ENCODE measurements at regions not wholly inside any gene's neighbourhood (a gene's known extent, or its start where the extent isn't known, plus 50 kb on each side); places are given as distances from the start of the nearest gene placed in this dataset.

- DNase-seq (ENCODE audit: low spot score) = no peak
- no peak; the same call in 2 of the 3 replicates for ATAC-seq
- Histone ChIP-seq H3K4me2 (ENCODE audit: low read depth, low read length) (no peak overlapping the region), H3K36me3 (replicated peaks in 1 of 2; ENCODE audit: control insufficient read depth in 1 of 2, insufficient read depth in 2 of 2, low read length in 2 of 2) (peaks cover 27 to 44% of the 10 kb centered on the region in 2 experiments; a peak in 4 of 5 replicates), H3K9ac (ENCODE audit: insufficient read depth, low read depth, low read length) (no peak overlapping the region), H3K27me3 (ENCODE audit: control insufficient read depth in 1 of 2, insufficient read depth in 2 of 2, low read length in 2 of 2) (no peaks in the 10 kb centered on the region), H3K4me3 (replicated peaks in 1 of 3; ENCODE audit: insufficient read depth in 1 of 3, low read depth in 2 of 3, low read length in 3 of 3) (no peak overlapping the region), H2AFZ (ENCODE audit: low read length) (no peak overlapping the region), H3K79me2 (ENCODE audit: insufficient read depth, low read length) (no peaks in the 10 kb centered on the region), H3K27ac (ENCODE audit: extremely low read length, insufficient read depth, low read length) (no peak overlapping the region), H4K20me1 (ENCODE audit: insufficient read depth, low read length) (no peaks in the 10 kb centered on the region), H3K9me3 (ENCODE audit: low read length) (peaks cover 10% of the 10 kb centered on the region; the same call in 1 of the 2 replicates), H3K4me1 (ENCODE audit: insufficient read depth, low read length) (no peaks in the 10 kb centered on the region)
- intact Hi-C loops (cut with micrococcal nuclease; ENCODE audit: unreplicated experiment) = no loop called here
- ChIA-PET POLR2A (no interaction called here), CTCF (ENCODE audit: low intra/inter-chr PET ratio, low total read pairs) (no interaction called here)
- no peak for TF ChIP-seq ZBTB20 (CRISPR knock-in tag; IDR thresholded peaks at IDR 0.05; ENCODE audit: borderline replicate concordance, low read depth)
- TF ChIP-seq GATAD1 (CRISPR knock-in tag; IDR thresholded peaks at IDR 0.05) = no peak
- TF ChIP-seq ZFP82 (CRISPR knock-in tag; IDR thresholded peaks at IDR 0.05; ENCODE audit: borderline replicate concordance) = no peak
- TF ChIP-seq ZNF33A (CRISPR knock-in tag; IDR thresholded peaks at IDR 0.05; ENCODE audit: borderline replicate concordance) = no peak
- TF ChIP-seq ZNF354B (CRISPR knock-in tag; IDR thresholded peaks at IDR 0.05) = no peak
- no peak for TF ChIP-seq FOSL2 (CRISPR knock-in tag; IDR thresholded peaks at IDR 0.05)
- no peak for TF ChIP-seq KDM4B (CRISPR knock-in tag; IDR thresholded peaks at IDR 0.05)
- no peak for TF ChIP-seq PPARG (CRISPR knock-in tag; conservative IDR thresholded peaks at IDR 0.05)
- in situ Hi-C loops (cut with HindIII; ENCODE audit: extremely low pct_ligation_motif_present, low pct_unique_long_range_greater_than_20kb) = no loop called here
- no peak for FAIRE-seq
- WGBS (ENCODE audit: low lambda C conversion rate) = 100% methylated on average over 3 of the region's 7 CpGs
- no TSS peak for BruUV-seq (replicated peaks)
Observed at GRCh38 chr11:70488171-70488703, 89.9 kb downstream of the CTTN start.

DNA sequence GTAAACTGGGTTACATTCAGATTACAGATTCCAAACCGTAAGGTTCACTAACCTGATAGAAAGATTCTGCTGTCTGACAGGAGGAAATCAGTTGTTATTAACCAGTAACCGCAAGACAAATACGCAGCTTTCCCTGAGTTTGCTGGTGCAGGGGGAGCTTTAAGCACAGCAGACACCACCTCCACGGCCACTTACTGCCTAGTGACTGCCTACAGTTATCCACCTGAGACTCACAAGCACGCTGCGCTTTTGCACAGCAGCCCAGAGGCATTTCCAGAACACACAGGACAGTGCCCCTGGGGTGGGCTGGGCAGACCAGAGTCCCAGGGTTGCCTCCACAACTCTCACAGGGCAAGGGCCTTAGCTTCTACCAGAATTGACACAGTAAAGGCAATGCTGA lies 90.9 kb downstream of the CTTN start:
- Histone ChIP-seq H3K9me3 (ENCODE audit: low read length) (peaks cover 10% of the 10 kb centered on the region; the same call in 1 of the 2 replicates), H2AFZ (ENCODE audit: low read length) (no peak overlapping the region), H3K4me3 (replicated peaks in 1 of 3; ENCODE audit: insufficient read depth in 1 of 3, low read depth in 2 of 3, low read length in 3 of 3) (no peak overlapping the region), H3K36me3 (replicated peaks in 1 of 2; ENCODE audit: control insufficient read depth in 1 of 2, insufficient read depth in 2 of 2, low read length in 2 of 2) (peaks cover 22 to 36% of the 10 kb centered on the region in 2 experiments; a peak in 4 of 5 replicates), H3K27me3 (ENCODE audit: control insufficient read depth in 1 of 2, insufficient read depth in 2 of 2, low read length in 2 of 2) (no peaks in the 10 kb centered on the region), H3K4me2 (ENCODE audit: low read depth, low read length) (no peak overlapping the region), H3K27ac (ENCODE audit: extremely low read length, insufficient read depth, low read length) (no peak overlapping the region), H3K79me2 (ENCODE audit: insufficient read depth, low read length) (no peaks in the 10 kb centered on the region), H3K4me1 (ENCODE audit: insufficient read depth, low read length) (no peaks in the 10 kb centered on the region), H3K9ac (ENCODE audit: insufficient read depth, low read depth, low read length) (no peak overlapping the region), H4K20me1 (ENCODE audit: insufficient read depth, low read length) (no peaks in the 10 kb centered on the region)
- in situ Hi-C loops (cut with HindIII; ENCODE audit: extremely low pct_ligation_motif_present, low pct_unique_long_range_greater_than_20kb) = no loop called here
- no TSS peak for BruUV-seq (replicated peaks)
- DNase-seq (ENCODE audit: low spot score) = no peak
- no peak for FAIRE-seq
- intact Hi-C loops (cut with micrococcal nuclease; ENCODE audit: unreplicated experiment) = no loop called here
- 94% methylated on average over 6 of the region's 6 CpGs for WGBS (ENCODE audit: low lambda C conversion rate)
- POLR2A ChIA-PET = no interaction called here
- no peak for ATAC-seq
- CTCF ChIA-PET (ENCODE audit: low intra/inter-chr PET ratio, low total read pairs) = no interaction called here
- no peak for TF ChIP-seq ZFP41 (CRISPR knock-in tag; IDR thresholded peaks at IDR 0.05; ENCODE audit: borderline replicate concordance)
- TF ChIP-seq, protein P1, sequence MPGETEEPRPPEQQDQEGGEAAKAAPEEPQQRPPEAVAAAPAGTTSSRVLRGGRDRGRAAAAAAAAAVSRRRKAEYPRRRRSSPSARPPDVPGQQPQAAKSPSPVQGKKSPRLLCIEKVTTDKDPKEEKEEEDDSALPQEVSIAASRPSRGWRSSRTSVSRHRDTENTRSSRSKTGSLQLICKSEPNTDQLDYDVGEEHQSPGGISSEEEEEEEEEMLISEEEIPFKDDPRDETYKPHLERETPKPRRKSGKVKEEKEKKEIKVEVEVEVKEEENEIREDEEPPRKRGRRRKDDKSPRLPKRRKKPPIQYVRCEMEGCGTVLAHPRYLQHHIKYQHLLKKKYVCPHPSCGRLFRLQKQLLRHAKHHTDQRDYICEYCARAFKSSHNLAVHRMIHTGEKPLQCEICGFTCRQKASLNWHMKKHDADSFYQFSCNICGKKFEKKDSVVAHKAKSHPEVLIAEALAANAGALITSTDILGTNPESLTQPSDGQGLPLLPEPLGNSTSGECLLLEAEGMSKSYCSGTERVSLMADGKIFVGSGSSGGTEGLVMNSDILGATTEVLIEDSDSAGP (CRISPR knock-in tag; IDR thresholded peaks at IDR 0.05; ENCODE audit: borderline replicate concordance) = no peak
- no peak for TF ChIP-seq ZNF333 (CRISPR knock-in tag; IDR thresholded peaks at IDR 0.05; ENCODE audit: borderline replicate concordance)
- TF ChIP-seq PCBP2 (optimal IDR thresholded peaks at IDR 0.05; ENCODE audit: low read depth, low read length, poor library complexity, severe bottlenecking) = no peak
- no peak for TF ChIP-seq MIER3 (CRISPR knock-in tag; IDR thresholded peaks at IDR 0.05; ENCODE audit: borderline replicate concordance)
- TF ChIP-seq MEF2D (CRISPR knock-in tag; IDR thresholded peaks at IDR 0.05) = no peak
- no peak for TF ChIP-seq MEIS1 (CRISPR knock-in tag; IDR thresholded peaks at IDR 0.05; ENCODE audit: borderline replicate concordance)
- TF ChIP-seq, protein P2, sequence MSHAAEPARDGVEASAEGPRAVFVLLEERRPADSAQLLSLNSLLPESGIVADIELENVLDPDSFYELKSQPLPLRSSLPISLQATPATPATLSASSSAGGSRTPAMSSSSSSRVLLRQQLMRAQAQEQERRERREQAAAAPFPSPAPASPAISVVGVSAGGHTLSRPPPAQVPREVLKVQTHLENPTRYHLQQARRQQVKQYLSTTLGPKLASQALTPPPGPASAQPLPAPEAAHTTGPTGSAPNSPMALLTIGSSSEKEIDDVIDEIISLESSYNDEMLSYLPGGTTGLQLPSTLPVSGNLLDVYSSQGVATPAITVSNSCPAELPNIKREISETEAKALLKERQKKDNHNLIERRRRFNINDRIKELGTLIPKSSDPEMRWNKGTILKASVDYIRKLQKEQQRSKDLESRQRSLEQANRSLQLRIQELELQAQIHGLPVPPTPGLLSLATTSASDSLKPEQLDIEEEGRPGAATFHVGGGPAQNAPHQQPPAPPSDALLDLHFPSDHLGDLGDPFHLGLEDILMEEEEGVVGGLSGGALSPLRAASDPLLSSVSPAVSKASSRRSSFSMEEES (CRISPR knock-in tag; IDR thresholded peaks at IDR 0.05) = no peak
- TF ChIP-seq, protein P3, sequence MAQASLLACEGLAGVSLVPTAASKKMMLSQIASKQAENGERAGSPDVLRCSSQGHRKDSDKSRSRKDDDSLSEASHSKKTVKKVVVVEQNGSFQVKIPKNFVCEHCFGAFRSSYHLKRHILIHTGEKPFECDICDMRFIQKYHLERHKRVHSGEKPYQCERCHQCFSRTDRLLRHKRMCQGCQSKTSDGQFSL (CRISPR knock-in tag; IDR thresholded peaks at IDR 0.05) = no peak
